ENCODE measurements at regions not wholly inside any gene's neighbourhood (a gene's known extent, or its start where the extent isn't known, plus 50 kb on each side); places are given as distances from the start of the nearest gene placed in this dataset.

DNA sequence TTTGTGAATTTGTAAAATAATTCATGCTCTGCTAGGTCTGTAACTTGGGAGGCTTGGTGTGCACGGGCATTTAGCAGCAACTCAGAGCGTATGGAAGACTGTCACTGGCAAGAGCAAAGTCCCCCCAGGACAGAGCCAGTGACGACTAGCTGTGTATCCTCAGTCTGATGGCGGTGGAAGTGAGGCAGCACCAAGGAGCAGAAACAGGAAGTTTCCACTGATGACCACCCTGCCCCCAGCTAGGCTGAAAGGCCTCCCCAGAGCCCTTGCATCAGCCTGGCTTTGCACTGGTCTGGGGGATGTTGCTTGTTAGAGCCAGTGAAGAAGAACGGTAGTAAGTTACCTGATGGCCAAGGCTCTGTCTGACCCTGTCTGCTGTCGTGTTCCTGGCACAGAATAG, 66.8 kb upstream of the ABL1 start:
- intact Hi-C loops (cut with micrococcal nuclease; ENCODE audit: unreplicated experiment): no loop called here
- H3K4me2 ChIP-seq (ENCODE audit: low read length): no peak overlapping the region
- POLR2A ChIA-PET: interaction anchor here (0.6 kb wide), 1 partner anchor 38 kb away, joined by 3 read pairs; no protein-coding TSS in a partner anchor

DNA sequence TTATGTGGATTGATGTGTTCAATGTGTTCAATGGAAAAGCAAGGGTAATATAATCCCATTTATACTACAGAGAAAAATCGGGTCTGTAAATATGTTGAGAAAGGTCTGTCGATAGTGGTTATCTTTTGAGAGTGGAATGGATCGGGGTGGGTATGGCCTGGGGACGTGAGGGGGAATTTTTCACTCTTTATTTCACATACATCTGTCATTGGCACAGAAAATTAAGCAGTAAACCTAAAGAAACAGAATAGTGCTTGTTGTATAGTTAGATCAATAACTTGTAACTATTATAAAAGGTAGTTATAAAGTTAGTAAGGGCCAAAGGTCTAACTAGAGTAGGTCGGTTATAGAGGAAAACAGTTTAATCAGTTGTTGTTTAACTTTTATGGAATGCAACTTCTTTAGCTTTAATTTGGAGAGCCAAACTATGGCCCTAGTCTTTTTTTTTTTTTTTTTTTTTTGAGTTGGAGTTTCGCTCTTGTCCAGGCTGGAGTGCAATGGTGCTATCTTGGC, 66.1 kb upstream of the ABL1 start:
- CTCF ChIA-PET (ENCODE audit: unreplicated experiment): no interaction called here
- POLR2A ChIA-PET: interaction anchor here (0.6 to 0.7 kb wide), 2 partner anchors 37 to 167 kb away, joined by 3 to 5 read pairs; no protein-coding TSS in a partner anchor
- DNase-seq (ENCODE audit: low spot score): no peak
- Histone ChIP-seq H3K4me2 (ENCODE audit: low read length) (no peak overlapping the region), H2AFZ (ENCODE audit: low read length) (no peak overlapping the region), H3K9me2 (ENCODE audit: insufficient read depth, low read length) (no peaks in the 10 kb centered on the region), H3K4me3 (ENCODE audit: low read depth, low read length, poor library complexity, severe bottlenecking) (no peak overlapping the region), H3K4me1 (ENCODE audit: insufficient read depth, low read length, poor library complexity, severe bottlenecking) (peaks cover 8% of the 10 kb centered on the region), H3K9me3 (ENCODE audit: low read length) (no peaks in the 10 kb centered on the region), H3K36me3 (ENCODE audit: insufficient read depth, low read length) (no peaks in the 10 kb centered on the region), H3K79me2 (ENCODE audit: insufficient read depth, low read depth, low read length) (no peaks in the 10 kb centered on the region), H3K27ac (ENCODE audit: low read depth, low read length, poor library complexity, severe bottlenecking) (no peak overlapping the region), H4K20me1 (ENCODE audit: insufficient read depth, low read length) (peaks cover 27% of the 10 kb centered on the region)
- intact Hi-C loops (cut with micrococcal nuclease; ENCODE audit: unreplicated experiment): no loop called here
- TF ChIP-seq CTCF (conservative IDR thresholded peaks at IDR 0.05; ENCODE audit: low read length) (no peak), EZH2phosphoT487 (IDR thresholded peaks at IDR 0.05; ENCODE audit: borderline replicate concordance, low read depth, low read length) (no peak)
- no TSS peak for BruUV-seq (replicated peaks)

More for the DNA sequence above, 66.8 kb upstream of the ABL1 start:
- no peak for DNase-seq (ENCODE audit: low spot score)
- Histone ChIP-seq H3K9me2 (ENCODE audit: insufficient read depth, low read length) (no peaks in the 10 kb centered on the region), H3K36me3 (ENCODE audit: insufficient read depth, low read length) (no peaks in the 10 kb centered on the region), H3K79me2 (ENCODE audit: insufficient read depth, low read depth, low read length) (no peaks in the 10 kb centered on the region), H2AFZ (ENCODE audit: low read length) (no peak overlapping the region), H3K4me1 (ENCODE audit: insufficient read depth, low read length, poor library complexity, severe bottlenecking) (peaks cover 8% of the 10 kb centered on the region), H3K4me3 (ENCODE audit: low read depth, low read length, poor library complexity, severe bottlenecking) (no peak overlapping the region), H3K9me3 (ENCODE audit: low read length) (no peaks in the 10 kb centered on the region), H3K27ac (ENCODE audit: low read depth, low read length, poor library complexity, severe bottlenecking) (no peak overlapping the region), H4K20me1 (ENCODE audit: insufficient read depth, low read length) (peaks cover 25% of the 10 kb centered on the region; the same call in 1 of the 2 replicates)
- CTCF ChIA-PET (ENCODE audit: unreplicated experiment): interaction anchor here (0.5 kb wide), 1 partner anchor 39 kb away, joined by 3 read pairs; no protein-coding TSS in a partner anchor
- no peak for TF ChIP-seq CTCF (conservative IDR thresholded peaks at IDR 0.05; ENCODE audit: low read length)
- TF ChIP-seq EZH2phosphoT487 (IDR thresholded peaks at IDR 0.05; ENCODE audit: borderline replicate concordance, low read depth, low read length): no peak
- no TSS peak for BruUV-seq (replicated peaks)

DNA sequence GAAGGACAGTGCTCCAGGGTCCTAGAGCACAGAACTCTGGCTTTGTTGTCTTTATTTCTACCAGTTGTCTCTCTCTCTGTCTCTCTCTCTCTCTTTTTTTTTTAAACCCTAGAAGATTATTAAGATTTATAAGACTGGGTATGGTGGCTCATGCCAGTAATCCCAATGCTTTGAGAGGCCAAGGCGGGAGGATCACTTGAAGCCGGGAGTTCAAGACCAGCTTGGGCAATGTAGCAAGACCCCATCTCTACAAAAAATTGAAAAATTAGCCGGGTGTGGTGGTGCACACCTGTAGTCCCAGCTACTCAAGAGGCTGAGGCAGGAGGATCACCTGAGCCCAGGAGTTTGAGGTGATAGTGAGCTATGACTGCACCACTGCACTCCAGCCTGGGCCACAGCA, 65.0 kb upstream of the ABL1 start:
- Histone ChIP-seq H3K79me2 (ENCODE audit: insufficient read depth, low read depth, low read length) (no peaks in the 10 kb centered on the region), H3K4me1 (ENCODE audit: insufficient read depth, low read length, poor library complexity, severe bottlenecking) (peaks cover 12% of the 10 kb centered on the region), H2AFZ (ENCODE audit: low read length) (no peak overlapping the region), H3K9me2 (ENCODE audit: insufficient read depth, low read length) (no peaks in the 10 kb centered on the region), H3K4me2 (ENCODE audit: low read length) (no peak overlapping the region), H3K36me3 (ENCODE audit: insufficient read depth, low read length) (no peaks in the 10 kb centered on the region), H3K4me3 (ENCODE audit: low read depth, low read length, poor library complexity, severe bottlenecking) (no peak overlapping the region), H4K20me1 (ENCODE audit: insufficient read depth, low read length) (peaks cover 30% of the 10 kb centered on the region), H3K9me3 (ENCODE audit: low read length) (no peaks in the 10 kb centered on the region), H3K27ac (ENCODE audit: low read depth, low read length, poor library complexity, severe bottlenecking) (no peak overlapping the region)
- BruUV-seq (replicated peaks): no TSS peak
- POLR2A ChIA-PET: no interaction called here
- intact Hi-C loops (cut with micrococcal nuclease; ENCODE audit: unreplicated experiment): loop anchor here (2.0 kb wide), 1 partner anchor 169 kb away; the partner anchor contains the start of gene FIBCD1
- DNase-seq (ENCODE audit: low spot score): no peak
- TF ChIP-seq EZH2phosphoT487 (IDR thresholded peaks at IDR 0.05; ENCODE audit: borderline replicate concordance, low read depth, low read length): no peak
- TF ChIP-seq CTCF (conservative IDR thresholded peaks at IDR 0.05; ENCODE audit: low read length): no peak
- CTCF ChIA-PET (ENCODE audit: unreplicated experiment): no interaction called here

All from OCI-LY7 (cell line).